Activated naive CD4-positive, alpha-beta T cell treated with anti-CD3 and anti-CD28 coated beads, Interleukin-2, amount 10 ng/mL, durations not matched to agents 7 days and 5 days (primary cell): ENCODE measurements at regions not wholly inside any gene's neighbourhood (a gene's known extent, or its start where the extent isn't known, plus 50 kb on each side); places are given as distances from the start of the nearest gene placed in this dataset.
"Not testable (repeated sequence)": the region's sequence is repeated elsewhere in the genome, so short reads cannot be mapped to it uniquely, and the experiment has no call there.

ENCODE experiments used
- CTCF ChIA-PET: fragments of 350-600 bp; sonication (Branson Sonifier 250); formaldehyde crosslinking; loops from one replicate; lab custom pipeline; 2021; ENCODE audit warnings: antibody characterized with exemption; lab: Charles Lee
- DNase-seq: peaks from one replicate; pipeline ENCODE4 v3.0.0-alpha.2; 2020
- H3K27ac Mint-ChIP-seq: one replicate; pipeline ENCODE4 v1.8.0; 2021; ENCODE audit warnings: mild to moderate bottlenecking, moderate library complexity, mixed read lengths
- H3K27me3 Mint-ChIP-seq: one replicate; pipeline ENCODE4 v1.8.0; 2021; ENCODE audit warnings: mild to moderate bottlenecking, mixed read lengths
- H3K36me3 Mint-ChIP-seq: one replicate; pipeline ENCODE4 v1.8.0; 2021; ENCODE audit warnings: mixed read lengths
- H3K4me1 Mint-ChIP-seq: one replicate; pipeline ENCODE4 v1.8.0; 2021; ENCODE audit warnings: mixed read lengths
- H3K4me3 Mint-ChIP-seq: one replicate; pipeline ENCODE4 v1.8.0; 2021; ENCODE audit warnings: mild to moderate bottlenecking, moderate library complexity, mixed read lengths
- H3K9me3 Mint-ChIP-seq: one replicate; pipeline ENCODE4 v1.8.0; 2021; ENCODE audit warnings: mixed read lengths

DNA sequence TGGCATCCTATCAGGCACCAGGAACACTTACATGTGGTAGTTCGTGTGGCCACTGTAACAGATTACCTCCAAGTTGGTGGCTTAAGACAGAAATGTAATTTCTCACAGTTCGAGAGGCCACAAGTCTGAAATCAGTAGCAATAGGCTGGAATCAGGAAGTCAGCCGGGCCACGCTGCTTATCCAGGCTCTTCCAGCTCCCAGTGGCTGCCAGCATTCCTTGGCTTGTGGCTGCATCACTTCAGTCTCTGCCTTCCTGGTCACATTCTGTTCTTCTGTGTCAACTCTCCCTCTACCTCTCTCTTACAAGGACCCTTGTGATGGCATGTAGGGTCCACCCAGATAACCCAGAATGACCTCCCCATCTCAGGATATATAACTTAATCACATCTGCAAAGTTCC, 78.7 kb upstream of the MSX2 start:
- Mint-ChIP-seq H3K27ac (no peak overlapping the region), H3K9me3 (peaks cover 10% of the 10 kb centered on the region), H3K4me3 (no peak overlapping the region), H3K4me1 (no peaks in the 10 kb centered on the region), H3K27me3 (no peaks in the 10 kb centered on the region), H3K36me3 (no peaks in the 10 kb centered on the region)
- CTCF ChIA-PET, result no interaction called here
- no peak for DNase-seq

GRCh38 chr5:174648618-174649017, 75.8 kb upstream of the MSX2 start:
- H3K36me3 Mint-ChIP-seq, CTCF ChIA-PET, H3K4me3 Mint-ChIP-seq, H3K27me3 Mint-ChIP-seq, DNase-seq, H3K4me1 Mint-ChIP-seq, H3K27ac Mint-ChIP-seq, H3K9me3 Mint-ChIP-seq: not testable (repeated sequence)

DNA sequence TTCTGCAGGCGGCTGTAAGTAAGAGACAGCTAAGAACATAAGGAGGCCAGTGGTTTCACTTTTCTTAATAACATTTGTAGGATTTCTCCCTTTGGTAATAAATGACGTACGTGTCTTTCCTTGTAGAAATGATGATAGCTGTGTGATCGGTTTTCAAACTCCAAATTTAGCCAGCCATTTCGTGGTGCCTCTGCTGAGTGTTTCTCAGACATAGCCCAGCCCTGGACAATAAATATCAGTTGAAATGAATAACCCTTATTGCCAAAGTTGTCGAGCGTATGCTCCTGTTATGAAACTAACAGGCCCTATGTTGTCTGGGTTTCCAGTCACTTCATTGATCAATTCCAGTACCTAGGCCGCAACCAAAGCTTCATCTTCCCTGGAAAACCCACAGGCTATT, 75.0 kb upstream of the MSX2 start:
- Mint-ChIP-seq H3K36me3 (no peaks in the 10 kb centered on the region), H3K27ac (no peak overlapping the region), H3K4me3 (no peak overlapping the region), H3K27me3 (no peaks in the 10 kb centered on the region), H3K9me3 (peaks cover 10% of the 10 kb centered on the region), H3K4me1 (no peaks in the 10 kb centered on the region)
- CTCF ChIA-PET, result no interaction called here
- no peak for DNase-seq

- Mint-ChIP-seq H3K4me3 (no peak overlapping the region), H3K27me3 (no peaks in the 10 kb centered on the region), H3K9me3 (no peaks in the 10 kb centered on the region), H3K4me1 (no peaks in the 10 kb centered on the region), H3K36me3 (no peaks in the 10 kb centered on the region), H3K27ac (no peak overlapping the region)
- CTCF ChIA-PET, result no interaction called here
- DNase-seq, result no peak
Measured at GRCh38 chr5:174654442-174654841, 69.9 kb upstream of the MSX2 start.

DNA sequence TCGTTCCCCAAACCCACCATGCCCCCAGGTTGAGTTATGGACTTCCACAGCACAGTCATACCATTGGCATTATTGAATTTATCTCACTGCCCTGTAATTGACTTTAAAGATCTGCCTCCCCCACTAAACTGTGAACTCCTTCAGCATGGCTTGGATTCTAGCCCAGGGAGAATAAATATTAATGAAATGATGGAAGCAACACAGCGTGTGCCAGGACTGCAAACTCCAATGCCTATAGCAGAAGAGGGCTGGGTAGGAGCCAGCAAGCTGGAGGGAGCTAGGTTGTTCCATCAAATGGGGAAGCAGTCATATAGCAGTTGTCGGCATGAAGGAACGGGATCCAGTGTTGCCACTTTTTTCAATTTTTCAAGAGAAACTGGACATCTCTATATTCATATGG, 69.0 kb upstream of the MSX2 start:
- no peak for DNase-seq
- Mint-ChIP-seq H3K4me1 (no peaks in the 10 kb centered on the region), H3K9me3 (no peaks in the 10 kb centered on the region), H3K27ac (no peak overlapping the region), H3K36me3 (no peaks in the 10 kb centered on the region), H3K27me3 (no peaks in the 10 kb centered on the region), H3K4me3 (no peak overlapping the region)
- CTCF ChIA-PET, result no interaction called here

DNA sequence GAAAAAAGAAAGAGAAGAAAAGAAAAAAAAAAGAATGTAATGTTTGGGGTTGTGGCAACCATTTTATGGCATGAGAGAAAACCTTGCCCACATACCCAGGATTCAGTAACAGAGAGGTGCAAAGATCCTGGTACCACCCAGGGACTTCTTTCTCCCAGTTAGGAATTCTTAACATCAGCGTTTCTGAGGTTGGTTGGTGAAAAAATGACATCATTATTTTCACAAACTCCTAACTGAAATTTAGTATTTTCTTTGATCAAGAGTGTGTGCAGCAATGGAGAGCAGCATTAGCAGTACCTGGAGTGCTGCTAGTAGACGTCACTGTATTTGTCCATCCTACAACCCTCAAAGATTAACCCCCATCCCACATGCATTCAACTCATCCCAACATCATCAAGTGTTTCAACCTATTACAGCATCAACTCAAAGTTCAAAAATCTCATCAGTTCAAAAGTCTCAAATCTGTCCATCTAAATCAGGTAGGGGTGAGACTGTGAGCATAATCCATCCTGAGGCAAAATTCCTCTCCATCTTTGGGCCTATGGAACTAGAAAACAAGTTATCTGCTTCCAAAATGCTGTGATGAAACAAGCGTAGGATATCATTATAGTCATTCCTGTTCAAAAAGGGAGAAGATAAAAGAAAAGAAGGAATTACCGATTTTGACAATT, 60.1 kb upstream of the MSX2 start:
- Mint-ChIP-seq H3K4me1 (no peaks in the 10 kb centered on the region), H3K27me3 (no peaks in the 10 kb centered on the region), H3K36me3 (no peaks in the 10 kb centered on the region), H3K4me3 (no peak overlapping the region), H3K27ac (no peak overlapping the region), H3K9me3 (peaks cover 9% of the 10 kb centered on the region)
- CTCF ChIA-PET, result no interaction called here
- no peak for DNase-seq

DNA sequence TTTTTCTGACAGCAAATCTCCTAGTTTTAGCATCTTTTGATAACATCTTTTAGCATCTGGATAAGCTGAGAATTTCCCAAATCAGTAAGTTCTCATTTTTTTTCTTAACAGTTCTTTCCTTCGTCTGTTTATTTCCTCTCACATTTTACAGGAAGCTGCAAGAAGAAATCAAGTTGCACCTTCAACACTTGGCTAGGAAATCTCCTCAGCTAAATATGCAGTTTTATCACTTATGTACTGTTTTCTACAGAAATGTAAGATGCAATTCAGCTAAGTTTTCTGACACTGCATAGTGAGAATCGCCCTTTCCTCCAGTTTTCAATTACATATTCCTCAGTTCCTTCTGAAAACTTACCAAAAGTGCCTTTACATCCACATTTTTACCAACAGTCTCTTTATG, 59.0 kb upstream of the MSX2 start:
- no peaks in the 10 kb centered on the region for H3K36me3 Mint-ChIP-seq
- DNase-seq, result no peak
- H3K27me3 Mint-ChIP-seq, result no peaks in the 10 kb centered on the region
- H3K4me3 Mint-ChIP-seq, result no peak overlapping the region
- H3K27ac Mint-ChIP-seq, result no peak overlapping the region
- peaks cover 9% of the 10 kb centered on the region for H3K9me3 Mint-ChIP-seq
- H3K4me1 Mint-ChIP-seq, result no peaks in the 10 kb centered on the region
- CTCF ChIA-PET, result interaction anchor here (0.6 kb wide), 1 partner anchor 1269 kb away, joined by 4 read pairs; no protein-coding TSS in a partner anchor

- Mint-ChIP-seq H3K27ac (no peak overlapping the region), H3K4me3 (no peak overlapping the region), H3K36me3 (no peaks in the 10 kb centered on the region), H3K27me3 (no peaks in the 10 kb centered on the region), H3K4me1 (no peaks in the 10 kb centered on the region), H3K9me3 (peaks cover 9% of the 10 kb centered on the region)
- no peak for DNase-seq
- CTCF ChIA-PET, result no interaction called here
Measured at GRCh38 chr5:174667526-174667925, 56.9 kb upstream of the MSX2 start.

DNA sequence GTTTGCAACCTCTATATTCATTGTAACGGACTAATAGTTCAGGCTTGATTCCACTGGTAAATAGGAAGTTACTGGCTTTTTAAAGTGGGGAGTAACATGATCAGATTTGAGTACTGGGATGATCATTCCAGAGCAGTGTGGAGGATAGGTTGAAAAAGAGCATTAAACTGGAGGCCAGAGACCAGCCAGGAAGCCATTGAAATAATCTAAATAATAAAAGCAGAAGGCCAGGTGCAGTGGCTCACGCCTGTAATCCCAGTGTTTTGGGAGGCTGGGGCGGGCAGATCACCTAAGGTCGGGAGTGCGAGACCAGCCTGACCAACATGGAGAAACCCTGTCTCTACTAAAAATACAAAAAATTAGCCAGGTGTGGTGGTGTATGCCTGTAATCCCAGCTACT, 56.0 kb upstream of the MSX2 start:
- H3K27me3 Mint-ChIP-seq, result no peaks in the 10 kb centered on the region
- CTCF ChIA-PET, result no interaction called here
- no peaks in the 10 kb centered on the region for H3K36me3 Mint-ChIP-seq
- peaks cover 9% of the 10 kb centered on the region for H3K9me3 Mint-ChIP-seq
- no peaks in the 10 kb centered on the region for H3K4me1 Mint-ChIP-seq
- no peak overlapping the region for H3K4me3 Mint-ChIP-seq
- no peak overlapping the region for H3K27ac Mint-ChIP-seq
- no peak for DNase-seq
